MG63 (cell line): ENCODE measurements at regions not wholly inside any gene's neighbourhood (a gene's known extent, or its start where the extent isn't known, plus 50 kb on each side); places are given as distances from the start of the nearest gene placed in this dataset.
"Not testable (repeated sequence)": the region's sequence is repeated elsewhere in the genome, so short reads cannot be mapped to it uniquely, and the experiment has no call there.

Source experiments
- DNase-seq: peaks from one replicate; pipeline ENCODE4 v3.0.0-alpha.2; 2020
- H3K27me3 ChIP-seq: fragments of 250-450 bp; sonication (Bioruptor Pico); 2 replicates; pipeline ENCODE4 v1.5.1; 2020; ENCODE audit warnings: mild to moderate bottlenecking, moderate library complexity
- H3K36me3 ChIP-seq: fragments of 250-450 bp; sonication (Bioruptor Pico); 2 replicates; pipeline ENCODE4 v1.5.1; 2020; ENCODE audit warnings: mild to moderate bottlenecking, moderate library complexity
- H3K4me3 ChIP-seq: fragments of 250-450 bp; sonication (Bioruptor Pico); 2 replicates; pipeline ENCODE4 v1.5.1; 2020; ENCODE audit warnings: mild to moderate bottlenecking, moderate library complexity
- H3K9me3 ChIP-seq: fragments of 250-450 bp; sonication (Bioruptor Pico); 2 replicates; pipeline ENCODE4 v1.5.1; 2020; ENCODE audit warnings: mild to moderate bottlenecking, moderate library complexity

DNA sequence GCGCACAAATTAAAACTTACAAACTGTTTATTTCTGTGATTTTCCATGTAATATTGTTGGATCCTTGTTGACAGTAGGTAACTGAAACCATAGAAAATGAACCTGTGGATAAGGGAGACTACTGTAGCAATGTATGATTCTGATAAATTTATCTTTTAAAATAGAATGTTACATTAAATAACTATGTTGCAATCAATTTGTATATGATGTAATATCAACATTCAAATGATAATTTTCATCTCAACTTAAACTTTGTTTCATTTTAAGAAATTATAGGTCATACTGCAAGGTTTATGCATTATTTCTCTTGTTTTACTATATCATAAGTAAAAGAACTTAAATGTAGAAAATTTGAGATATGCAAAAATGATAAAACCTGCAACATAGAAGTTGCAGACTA, 718.0 kb upstream of the MBL2 start:
- H3K9me3 ChIP-seq = no peaks in the 10 kb centered on the region
- DNase-seq = no peak
- no peaks in the 10 kb centered on the region for H3K27me3 ChIP-seq
- no peaks in the 10 kb centered on the region for H3K36me3 ChIP-seq
- H3K4me3 ChIP-seq = no peak overlapping the region

- H3K9me3 ChIP-seq = no peaks in the 10 kb centered on the region
- no peaks in the 10 kb centered on the region for H3K27me3 ChIP-seq
- H3K4me3 ChIP-seq = no peak overlapping the region
- no peaks in the 10 kb centered on the region for H3K36me3 ChIP-seq
- DNase-seq = no peak
These were observed 717.0 kb upstream of the MBL2 start for GRCh38 chr10:53489335-53490182.

DNA sequence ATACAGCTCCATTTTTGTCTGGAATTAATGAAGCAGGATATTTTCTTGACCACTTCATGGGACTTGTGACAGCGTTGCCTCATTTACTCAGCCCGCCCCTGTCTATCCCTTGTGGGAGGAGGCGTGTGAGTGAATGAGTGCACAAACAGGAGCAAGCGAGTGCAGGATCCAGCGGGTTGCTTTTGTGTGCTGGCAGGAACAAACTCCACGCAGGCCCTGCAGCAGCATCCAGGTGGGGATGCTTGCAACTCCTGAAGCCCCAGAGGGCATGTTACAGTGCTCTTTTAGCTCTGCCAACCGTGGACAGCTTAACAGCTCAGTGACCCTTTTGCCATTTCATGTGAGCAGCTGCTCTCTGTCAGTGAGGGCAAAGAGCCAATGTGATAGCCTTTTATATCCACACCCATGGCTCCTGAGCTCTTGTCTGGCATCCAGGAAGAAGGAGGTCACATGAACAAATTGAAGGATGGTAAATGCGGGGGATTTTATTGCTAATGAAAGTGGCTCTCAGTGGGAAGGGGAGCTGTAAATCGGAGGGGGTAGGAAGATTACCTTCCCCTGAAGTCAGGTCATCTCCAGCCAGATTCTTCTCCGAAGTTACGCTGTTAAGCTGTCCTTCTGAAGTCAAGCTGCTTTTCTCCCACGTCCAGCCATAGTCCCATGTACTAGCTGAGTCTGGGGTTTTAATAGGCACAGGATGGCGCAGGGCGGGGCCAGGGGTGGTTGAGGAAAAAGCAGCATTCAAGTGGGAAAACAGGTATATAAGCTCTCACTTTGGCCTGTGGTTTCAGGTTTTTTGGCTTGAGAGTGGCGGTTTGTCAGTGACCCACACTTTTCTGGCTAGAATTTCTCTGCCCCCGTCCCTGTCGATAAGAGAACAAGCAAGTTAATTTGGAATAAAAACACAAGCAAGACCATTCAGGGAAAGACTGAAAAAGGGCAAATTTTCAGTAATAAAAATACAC, 714.7 kb upstream of the MBL2 start:
- no peaks in the 10 kb centered on the region for H3K9me3 ChIP-seq
- H3K27me3 ChIP-seq = no peaks in the 10 kb centered on the region
- no peaks in the 10 kb centered on the region for H3K36me3 ChIP-seq
- DNase-seq = no peak
- H3K4me3 ChIP-seq = no peak overlapping the region

- H3K36me3 ChIP-seq, DNase-seq, H3K9me3 ChIP-seq, H3K4me3 ChIP-seq, H3K27me3 ChIP-seq: not testable (repeated sequence)
These were observed 712.8 kb upstream of the MBL2 start for GRCh38 chr10:53485422-53485821.

DNA sequence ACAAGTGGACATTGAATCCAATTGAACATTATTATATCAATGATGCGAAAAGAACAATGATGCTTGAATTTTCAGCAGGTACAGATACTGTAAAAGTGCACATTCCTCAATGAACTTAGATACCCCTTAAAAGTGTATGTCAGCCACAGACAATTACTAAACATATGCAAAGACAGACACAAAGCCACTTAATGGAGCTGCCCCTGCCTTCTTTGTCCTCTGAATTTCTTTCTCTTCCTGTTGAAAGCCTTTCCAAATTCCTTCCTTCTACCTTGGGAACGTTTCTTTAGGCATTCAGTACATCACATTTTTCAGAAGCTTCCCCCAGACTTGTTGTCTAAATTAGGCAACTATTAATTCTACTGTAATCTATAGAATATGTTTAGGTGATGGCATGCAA, 706.8 kb upstream of the MBL2 start:
- Histone ChIP-seq H3K36me3 (no peaks in the 10 kb centered on the region), H3K4me3 (no peak overlapping the region), H3K9me3 (no peaks in the 10 kb centered on the region), H3K27me3 (no peaks in the 10 kb centered on the region)
- DNase-seq = no peak

- Histone ChIP-seq H3K4me3 (no peak overlapping the region), H3K36me3 (no peaks in the 10 kb centered on the region), H3K9me3 (no peaks in the 10 kb centered on the region), H3K27me3 (no peaks in the 10 kb centered on the region)
- no peak for DNase-seq
These were observed 704.7 kb upstream of the MBL2 start for GRCh38 chr10:53477313-53477675.

DNA sequence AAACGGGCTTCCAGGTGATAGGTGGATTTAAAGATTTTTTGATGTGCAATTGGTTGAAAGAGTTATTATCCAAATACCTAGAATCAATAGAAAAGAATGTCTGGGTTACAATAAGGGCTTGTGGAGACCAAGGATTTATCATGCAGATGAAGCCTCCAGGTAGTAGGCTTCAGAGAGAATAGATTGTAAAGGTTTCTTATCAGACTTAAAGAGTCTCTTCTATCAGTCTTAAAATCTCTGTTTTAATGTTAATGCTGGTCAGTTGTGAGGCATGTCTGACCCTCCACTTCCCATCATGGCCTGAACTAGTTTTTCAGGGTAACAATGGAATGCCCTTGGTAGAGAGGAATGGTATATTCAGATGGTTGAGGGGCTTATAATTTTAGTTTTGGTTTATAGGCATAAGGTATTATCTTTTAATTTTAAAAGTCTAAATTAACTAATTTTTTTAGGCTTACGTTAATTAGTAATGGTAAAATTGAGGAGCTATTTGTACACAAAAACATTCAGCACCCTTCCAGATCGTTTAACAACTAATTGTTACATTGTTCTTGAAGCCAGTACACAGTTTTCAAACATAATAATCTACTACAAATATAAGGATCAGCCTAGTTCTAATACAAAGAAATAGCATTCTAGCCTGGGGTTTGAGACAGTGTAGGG, 704.2 kb upstream of the MBL2 start:
- DNase-seq = no peak
- no peak overlapping the region for H3K4me3 ChIP-seq
- H3K9me3 ChIP-seq = no peaks in the 10 kb centered on the region
- H3K27me3 ChIP-seq = no peaks in the 10 kb centered on the region
- no peaks in the 10 kb centered on the region for H3K36me3 ChIP-seq

DNA sequence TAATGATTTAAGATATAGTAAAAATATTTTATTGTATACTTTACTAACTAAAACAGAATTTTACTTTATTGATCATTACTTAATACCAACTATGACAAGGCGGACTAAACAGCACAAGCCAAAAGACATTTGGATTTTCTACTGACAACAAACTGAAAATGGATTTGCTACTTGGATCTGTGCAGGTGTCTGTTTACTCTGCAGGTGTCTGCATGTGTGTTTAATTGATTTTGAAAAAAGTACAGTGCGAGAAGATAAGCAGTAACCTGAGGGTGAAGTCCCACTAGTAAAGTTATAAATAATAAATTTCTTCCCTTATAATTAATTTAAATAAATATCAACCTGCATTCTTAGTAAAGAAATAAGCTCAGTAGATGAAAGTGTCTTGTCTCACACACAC, 696.8 kb upstream of the MBL2 start:
- DNase-seq = no peak
- H3K27me3 ChIP-seq = no peaks in the 10 kb centered on the region
- no peaks in the 10 kb centered on the region for H3K9me3 ChIP-seq
- no peaks in the 10 kb centered on the region for H3K36me3 ChIP-seq
- H3K4me3 ChIP-seq = no peak overlapping the region

- DNase-seq = no peak
These were observed 691.0 kb upstream of the MBL2 start for GRCh38 chr10:53463539-53463938.

DNA sequence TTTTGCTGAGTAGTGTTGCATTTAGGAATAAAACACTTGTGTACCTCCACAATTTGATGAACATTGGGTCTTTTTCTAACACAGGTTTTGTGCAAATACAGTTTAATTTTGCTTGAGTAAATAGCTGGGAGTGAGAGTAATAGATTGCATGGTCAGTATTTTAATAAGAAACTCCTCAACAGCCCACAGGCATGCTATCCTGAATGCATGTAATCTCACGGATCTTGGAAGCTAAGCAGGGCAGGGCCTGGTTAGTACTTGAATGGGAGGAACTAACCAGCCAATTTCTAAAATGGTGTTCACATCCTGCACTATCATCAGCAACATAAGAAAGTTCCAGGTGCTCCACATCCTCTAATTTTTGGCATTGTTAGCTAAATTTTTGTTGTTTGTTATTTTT, 685.4 kb upstream of the MBL2 start:
- Histone ChIP-seq H3K4me3 (no peak overlapping the region), H3K27me3 (no peaks in the 10 kb centered on the region), H3K9me3 (no peaks in the 10 kb centered on the region)

More at GRCh38 chr10:53463539-53463938, 691.0 kb upstream of the MBL2 start:
- Histone ChIP-seq H3K9me3 (no peaks in the 10 kb centered on the region), H3K4me3 (no peak overlapping the region), H3K27me3 (no peaks in the 10 kb centered on the region), H3K36me3 (no peaks in the 10 kb centered on the region)

DNA sequence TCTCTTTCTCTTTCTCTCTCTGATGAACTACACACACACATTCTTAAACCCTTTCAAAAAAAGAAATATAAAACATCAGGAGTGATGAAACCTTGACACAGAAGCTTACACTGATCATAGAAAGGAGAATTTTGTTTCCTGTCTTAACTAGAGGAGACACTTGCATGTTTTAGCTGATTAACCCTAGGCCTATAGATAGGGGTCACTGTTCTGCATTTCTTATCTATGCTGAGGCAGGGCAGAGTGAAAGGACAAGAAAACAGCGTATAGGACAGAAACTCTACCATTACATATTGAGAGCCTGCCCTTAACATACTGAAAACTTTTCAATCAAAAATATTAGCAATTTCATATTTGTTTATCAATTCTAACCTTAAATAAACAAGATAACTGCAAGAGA, 680.6 kb upstream of the MBL2 start:
- H3K4me3 ChIP-seq = no peak overlapping the region
- no peaks in the 10 kb centered on the region for H3K9me3 ChIP-seq
- H3K36me3 ChIP-seq = no peaks in the 10 kb centered on the region
- DNase-seq = no peak
- H3K27me3 ChIP-seq = no peaks in the 10 kb centered on the region

More for the DNA sequence above, 685.4 kb upstream of the MBL2 start:
- no peak for DNase-seq
- no peaks in the 10 kb centered on the region for H3K36me3 ChIP-seq

DNA sequence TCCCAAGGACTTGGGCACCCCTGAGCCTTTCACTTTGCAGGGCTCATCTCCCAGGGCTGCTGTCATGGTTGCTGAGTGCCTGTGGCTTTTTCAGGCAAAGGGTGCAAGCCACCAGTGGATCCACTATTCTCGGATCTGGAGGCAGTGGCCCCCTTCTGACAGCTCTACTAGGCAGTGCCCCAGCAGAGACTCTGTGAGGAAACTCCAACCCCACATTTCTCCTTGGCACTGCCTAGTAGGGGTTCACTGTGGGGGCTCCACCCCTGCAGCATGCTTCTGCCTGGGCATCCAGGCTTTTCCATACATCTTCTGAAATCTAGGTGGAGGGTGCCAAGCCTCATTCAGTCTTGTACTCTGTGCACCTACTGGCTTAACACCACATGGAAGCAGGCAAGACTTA, 675.0 kb upstream of the MBL2 start:
- DNase-seq = no peak
- no peaks in the 10 kb centered on the region for H3K36me3 ChIP-seq
- no peaks in the 10 kb centered on the region for H3K9me3 ChIP-seq
- H3K4me3 ChIP-seq = no peak overlapping the region
- H3K27me3 ChIP-seq = no peaks in the 10 kb centered on the region

DNA sequence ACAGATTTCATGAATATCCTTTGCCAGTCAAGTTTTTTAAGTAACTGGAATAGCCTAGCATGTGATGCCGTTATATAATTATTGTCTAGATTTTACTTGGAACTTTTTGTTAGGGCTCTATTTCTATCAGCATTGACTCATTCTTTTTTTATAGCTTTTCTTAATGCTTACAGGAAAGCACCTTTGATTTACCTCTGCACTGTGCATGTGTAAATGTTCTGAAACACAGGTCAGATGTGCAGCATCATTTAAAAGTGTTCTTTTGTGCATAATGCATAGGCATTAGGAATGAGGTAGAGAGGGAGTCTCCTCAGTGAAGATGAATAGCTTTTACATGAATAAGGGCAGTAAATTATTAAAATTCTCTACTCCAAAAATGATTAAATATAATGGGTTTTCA, 669.3 kb upstream of the MBL2 start:
- H3K4me3 ChIP-seq = no peak overlapping the region
- no peaks in the 10 kb centered on the region for H3K9me3 ChIP-seq
- DNase-seq = no peak
- no peaks in the 10 kb centered on the region for H3K36me3 ChIP-seq
- H3K27me3 ChIP-seq = no peaks in the 10 kb centered on the region

GRCh38 chr10:53440601-53441000, 668.0 kb upstream of the MBL2 start:
- H3K27me3 ChIP-seq = no peaks in the 10 kb centered on the region
- no peaks in the 10 kb centered on the region for H3K36me3 ChIP-seq
- H3K9me3 ChIP-seq = no peaks in the 10 kb centered on the region
- H3K4me3 ChIP-seq = no peak overlapping the region
- no peak for DNase-seq

DNA sequence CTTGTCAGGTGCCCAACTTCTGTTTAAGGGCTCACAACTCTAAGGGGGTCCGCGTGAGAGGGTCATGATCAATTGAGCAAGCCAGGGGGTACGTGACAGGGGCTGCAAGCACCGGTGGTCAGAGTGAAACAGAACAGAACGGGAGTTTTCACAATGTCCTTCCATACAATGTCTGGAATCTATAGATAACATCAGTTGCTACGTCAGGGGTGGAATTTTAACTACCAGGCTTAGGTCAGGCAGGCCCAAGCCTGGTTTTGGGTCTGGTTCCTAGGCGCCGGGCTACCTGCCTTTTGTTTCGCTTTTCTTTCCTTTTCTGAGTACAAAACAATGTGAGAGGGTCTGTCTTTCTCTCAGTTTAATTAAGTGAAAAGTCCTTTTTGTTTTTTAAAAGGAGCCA, 666.5 kb upstream of the MBL2 start:
- DNase-seq, H3K9me3 ChIP-seq, H3K36me3 ChIP-seq, H3K27me3 ChIP-seq: not testable (repeated sequence)
- H3K4me3 ChIP-seq = peak overlapping the region; percentile 17

- H3K36me3 ChIP-seq = no peaks in the 10 kb centered on the region
- H3K4me3 ChIP-seq = no peak overlapping the region
- no peak for DNase-seq
- no peaks in the 10 kb centered on the region for H3K9me3 ChIP-seq
- H3K27me3 ChIP-seq = no peaks in the 10 kb centered on the region
These were observed 661.8 kb upstream of the MBL2 start for GRCh38 chr10:53434413-53434812.

- no peak overlapping the region for H3K4me3 ChIP-seq
- H3K9me3 ChIP-seq = no peaks in the 10 kb centered on the region
- no peaks in the 10 kb centered on the region for H3K36me3 ChIP-seq
- H3K27me3 ChIP-seq = peaks cover 3% of the 10 kb centered on the region; the same call in 1 of the 2 replicates
- no peak for DNase-seq
These were observed 659.5 kb upstream of the MBL2 start for GRCh38 chr10:53432035-53432434.
